ENCODE measurements at regions not wholly inside any gene's neighbourhood (a gene's known extent, or its start where the extent isn't known, plus 50 kb on each side); places are given as distances from the start of the nearest gene placed in this dataset.

DNA sequence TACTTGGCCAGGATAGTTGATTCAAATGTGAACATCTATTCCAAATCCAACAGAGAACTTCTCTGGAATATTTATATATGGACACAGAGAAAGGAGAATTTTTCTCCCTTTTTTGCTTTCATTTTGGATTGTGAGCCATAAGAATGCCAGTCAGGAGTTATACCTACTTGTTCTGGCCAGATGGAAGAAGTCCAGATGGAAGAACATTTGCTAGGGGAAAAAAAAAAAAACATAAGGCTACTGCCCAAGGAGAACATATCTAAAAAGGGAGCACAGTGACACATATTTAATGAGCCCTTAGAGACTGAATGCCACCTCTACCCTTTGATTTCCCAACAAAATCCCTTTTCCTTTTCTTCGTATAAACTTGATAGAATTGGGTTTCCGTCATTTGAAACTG lies 61.7 kb upstream of the PPP2R2B start:
- no peak for TF ChIP-seq SP1 (IDR thresholded peaks at IDR 0.05)
- no peak for TF ChIP-seq TARDBP (IDR thresholded peaks at IDR 0.05)
- no peak for TF ChIP-seq FOXA1 (IDR thresholded peaks at IDR 0.05)
- TF ChIP-seq FOXM1 (IDR thresholded peaks at IDR 0.05; ENCODE audit: borderline replicate concordance), result no peak
- TF ChIP-seq HDGF (IDR thresholded peaks at IDR 0.05; ENCODE audit: borderline replicate concordance), result no peak
- no peak for TF ChIP-seq SUZ12 (IDR thresholded peaks at IDR 0.05)
- TF ChIP-seq NFRKB (IDR thresholded peaks at IDR 0.05), result no peak
- TF ChIP-seq ELF4 (IDR thresholded peaks at IDR 0.05), result no peak
- TF ChIP-seq CTBP1 (IDR thresholded peaks at IDR 0.05; ENCODE audit: borderline replicate concordance), result no peak

All from HEK293T (cell line).